SK-N-SH treated with all-trans-retinoic acid at 6 μM for 48 hours (cell line): ENCODE measurements at regions not wholly inside any gene's neighbourhood (a gene's known extent, or its start where the extent isn't known, plus 50 kb on each side); places are given as distances from the start of the nearest gene placed in this dataset.

Experiments used
- CSRNP3 ChIP-seq: fragments of 250-450 bp; sonication (Bioruptor Pico); IDR thresholded peaks from 2 replicates; pipeline ENCODE4 v1.5.1; 2021; ENCODE audit warnings: mild to moderate bottlenecking, moderate library complexity
- PATZ1 ChIP-seq: fragments of 250-450 bp; sonication (Bioruptor Pico); IDR thresholded peaks from 2 replicates; pipeline ENCODE4 v1.8.0; 2020; ENCODE audit warnings: mild to moderate bottlenecking, moderate library complexity, borderline replicate concordance
- PPARA ChIP-seq: fragments of 250-450 bp; sonication (Bioruptor Pico); IDR thresholded peaks from 2 replicates; pipeline ENCODE4 v1.5.0; 2020; ENCODE audit warnings: mild to moderate bottlenecking, borderline replicate concordance
- RARB ChIP-seq: fragments of 250-450 bp; sonication (Bioruptor Pico); IDR thresholded peaks from 2 replicates; pipeline ENCODE4 v1.8.0; 2021; ENCODE audit warnings: mild to moderate bottlenecking, moderate library complexity

DNA sequence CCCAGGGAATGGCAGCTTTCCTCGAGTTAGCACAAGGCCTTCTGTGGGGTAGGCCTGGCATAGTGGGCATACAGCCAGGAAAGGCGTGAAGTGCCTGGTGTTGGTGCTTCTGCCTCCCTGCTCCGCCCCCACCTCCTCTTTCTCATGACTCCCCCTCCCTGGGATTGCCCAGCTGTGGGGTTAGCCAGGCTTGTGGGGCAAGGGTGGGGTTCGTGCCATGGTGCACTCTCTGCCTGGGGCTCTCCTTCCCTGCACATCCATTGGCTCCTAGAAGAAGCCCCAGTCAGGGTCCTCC is 236.8 kb upstream of the NCAM1 start:
- TF ChIP-seq CSRNP3 (CRISPR knock-in tag) (no peak), RARB (CRISPR knock-in tag) (no peak), PPARA (CRISPR knock-in tag) (no peak), PATZ1 (CRISPR knock-in tag) (no peak)
